ENCODE measurements at regions not wholly inside any gene's neighbourhood (a gene's known extent, or its start where the extent isn't known, plus 50 kb on each side); places are given as distances from the start of the nearest gene placed in this dataset.

DNA sequence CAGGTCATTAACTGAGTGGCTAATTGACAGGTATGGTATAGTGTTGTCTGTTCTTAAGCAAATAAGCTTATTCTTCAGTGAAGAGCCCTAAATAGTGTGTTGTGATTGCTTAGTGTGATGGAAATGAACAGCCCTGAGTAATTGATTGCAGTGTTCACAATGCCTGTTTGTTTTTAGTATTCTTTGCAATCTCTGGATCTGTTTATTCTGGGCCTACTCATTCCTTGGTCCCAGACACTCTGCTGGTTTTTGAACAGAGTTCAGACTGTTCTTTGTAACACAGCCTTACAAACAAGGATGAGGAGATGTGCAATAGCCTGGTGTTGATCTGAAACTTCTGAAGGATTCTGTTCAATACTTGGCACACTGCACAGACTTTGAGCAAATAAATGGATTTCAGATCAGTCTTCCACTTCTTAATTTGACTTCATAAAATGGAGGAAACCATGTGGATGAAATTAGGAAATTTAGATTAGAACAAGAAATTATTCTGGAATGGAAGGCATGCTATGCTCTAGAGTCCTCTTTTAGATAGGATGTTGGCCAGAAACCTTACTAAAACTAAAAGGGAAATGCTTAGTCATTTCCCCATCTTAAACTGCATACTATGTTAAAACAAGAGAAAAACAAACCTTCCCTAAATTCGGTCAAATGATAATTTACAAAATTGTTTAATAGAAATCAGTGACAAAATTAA lies 444.2 kb upstream of the SEMA3D start:
- DNase-seq: no peak

DNA sequence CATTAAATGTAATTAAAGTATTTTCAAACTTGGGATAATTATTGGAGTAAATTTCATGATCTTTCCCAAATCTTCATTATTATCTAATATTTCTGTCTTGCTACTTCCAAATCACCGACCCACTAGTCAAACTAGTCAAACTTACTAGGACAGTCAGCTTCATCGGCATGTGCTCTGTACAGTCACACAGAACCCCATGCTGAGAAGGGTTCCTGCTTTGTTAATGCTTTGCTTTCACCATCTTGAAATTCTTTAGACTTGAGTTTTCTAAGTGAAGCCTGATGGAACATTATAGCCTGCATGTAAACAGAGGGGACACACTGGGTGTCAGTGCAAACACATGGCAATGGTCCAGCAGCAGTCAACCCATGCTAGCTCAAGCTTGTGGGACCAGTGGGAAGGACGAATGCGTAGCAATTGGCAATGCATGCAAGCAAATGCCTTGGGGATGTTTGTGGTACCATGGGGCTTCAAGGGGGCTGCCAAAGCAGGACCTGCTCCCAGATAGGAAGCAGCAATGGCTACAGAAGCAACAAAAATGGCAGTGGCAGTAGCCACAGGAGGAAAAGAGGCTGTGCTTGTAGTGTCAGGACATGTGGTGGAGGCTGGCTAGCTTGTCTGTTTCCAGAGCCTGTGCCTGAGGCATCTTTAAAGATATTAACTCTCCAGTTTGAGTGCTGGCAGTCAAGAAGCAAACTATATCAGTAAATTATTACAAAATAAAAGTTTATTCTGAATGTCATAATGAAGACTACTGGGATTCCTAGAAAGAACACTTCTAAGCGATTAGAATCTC lies 441.1 kb upstream of the SEMA3D start:
- no peak for DNase-seq

DNA sequence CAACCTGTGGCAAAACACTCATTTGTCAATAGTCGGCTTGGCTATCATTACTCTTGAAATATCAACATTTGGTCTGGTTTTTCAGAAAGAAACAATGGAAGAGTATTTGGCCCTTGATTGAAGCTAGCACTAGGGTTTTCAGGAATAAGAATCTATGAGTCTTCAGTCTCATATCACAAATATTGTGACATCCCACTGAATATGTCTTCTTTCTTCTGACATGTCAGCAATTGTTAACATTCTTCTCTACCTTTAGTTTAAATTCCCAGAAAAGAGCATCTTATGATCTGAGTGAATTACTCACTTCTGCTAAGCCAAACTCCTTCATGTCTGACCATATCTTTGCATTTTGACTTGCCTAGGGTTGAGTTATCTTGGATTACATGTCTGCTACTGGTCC lies 435.2 kb upstream of the SEMA3D start:
- no peak for DNase-seq

DNA sequence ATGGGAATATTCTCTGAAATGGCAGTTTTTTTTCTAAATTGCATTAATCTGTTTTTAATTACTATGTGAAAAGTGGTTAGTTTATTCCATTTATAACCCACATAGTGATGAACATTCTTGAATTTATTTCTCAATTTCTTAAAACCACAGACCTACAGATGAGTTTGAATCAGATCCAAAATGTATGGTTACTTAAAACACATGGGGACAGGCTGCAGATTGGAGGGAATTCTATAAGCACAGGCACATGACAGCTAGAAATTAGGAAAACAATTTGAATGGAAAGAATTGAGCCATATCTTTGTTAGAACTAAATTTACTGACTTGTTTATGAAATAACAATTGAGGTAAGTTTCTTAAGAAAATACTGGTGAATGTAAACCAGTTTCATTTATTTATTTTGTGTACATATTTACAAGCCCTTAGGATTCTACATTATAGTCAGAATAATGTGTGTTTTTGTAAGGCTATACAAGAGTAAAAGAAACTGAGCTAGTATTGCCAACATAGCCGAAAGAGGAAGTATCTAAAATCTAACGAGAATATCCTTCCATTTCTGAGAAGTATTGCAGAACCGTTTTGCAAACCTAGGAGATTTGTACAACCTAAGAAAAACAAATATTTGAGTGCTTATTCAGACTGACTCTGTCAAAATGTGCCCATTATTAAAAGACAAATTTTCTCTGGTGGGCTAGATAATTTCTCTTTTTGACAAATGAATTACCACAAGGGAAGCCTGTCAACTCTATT lies 434.3 kb upstream of the SEMA3D start:
- DNase-seq: no peak

DNA sequence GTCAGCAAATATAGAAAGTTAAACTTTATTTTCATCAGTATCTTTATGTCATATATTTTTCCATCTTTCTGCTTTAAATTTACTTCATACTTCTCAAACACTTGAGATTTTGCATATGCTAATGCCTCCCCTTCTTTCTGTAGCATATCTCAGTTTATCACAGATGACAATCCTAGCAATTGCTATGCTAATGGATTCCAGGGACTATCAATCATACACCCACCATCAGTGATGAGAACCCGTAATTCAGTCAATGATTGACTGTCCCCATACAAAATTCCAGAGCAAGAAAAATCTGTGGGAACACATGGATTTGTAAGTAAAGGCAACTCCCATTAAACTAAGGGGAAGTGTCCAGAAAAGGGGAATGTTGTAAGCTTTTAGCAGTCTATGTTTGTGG lies 432.4 kb upstream of the SEMA3D start:
- no peak for DNase-seq

DNA sequence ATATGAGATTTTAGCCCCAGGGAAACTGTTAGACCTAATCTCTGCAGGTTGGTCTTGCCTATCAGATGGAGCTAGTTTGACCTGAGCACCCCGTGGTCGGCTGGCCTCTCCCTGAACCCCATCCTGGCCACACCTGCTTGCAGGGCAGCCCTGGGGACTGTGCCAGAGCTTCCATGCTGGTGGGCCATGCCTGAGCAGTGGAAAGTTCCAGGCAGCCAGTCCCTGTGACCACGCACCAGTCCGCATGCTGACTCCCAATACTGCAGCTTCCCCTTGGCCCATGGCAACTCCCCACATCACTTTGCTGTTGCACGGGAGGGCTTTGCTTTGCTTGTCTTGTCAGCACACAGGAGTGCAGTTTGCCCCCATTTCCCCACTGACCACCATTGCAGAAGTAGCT lies 427.8 kb upstream of the SEMA3D start:
- no peak for DNase-seq

DNA sequence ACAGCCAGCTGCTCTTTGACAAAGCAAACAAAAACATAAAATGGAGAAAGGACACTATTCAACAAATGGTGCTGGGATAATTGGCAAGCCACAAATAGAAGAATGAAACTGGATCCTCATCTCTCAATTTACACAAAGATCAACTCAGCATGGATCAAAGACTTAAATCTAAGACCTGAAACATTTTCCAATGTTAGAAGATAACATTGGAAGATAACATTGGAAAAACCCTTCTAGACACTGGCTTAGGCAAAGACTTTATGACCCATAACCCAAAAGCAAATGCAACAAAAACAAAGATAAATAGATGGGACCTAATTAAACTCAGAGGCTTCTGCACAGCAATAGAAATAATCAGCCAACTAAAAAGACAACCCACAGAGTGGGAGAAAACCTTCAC lies 425.7 kb upstream of the SEMA3D start:
- no peak for DNase-seq

DNA sequence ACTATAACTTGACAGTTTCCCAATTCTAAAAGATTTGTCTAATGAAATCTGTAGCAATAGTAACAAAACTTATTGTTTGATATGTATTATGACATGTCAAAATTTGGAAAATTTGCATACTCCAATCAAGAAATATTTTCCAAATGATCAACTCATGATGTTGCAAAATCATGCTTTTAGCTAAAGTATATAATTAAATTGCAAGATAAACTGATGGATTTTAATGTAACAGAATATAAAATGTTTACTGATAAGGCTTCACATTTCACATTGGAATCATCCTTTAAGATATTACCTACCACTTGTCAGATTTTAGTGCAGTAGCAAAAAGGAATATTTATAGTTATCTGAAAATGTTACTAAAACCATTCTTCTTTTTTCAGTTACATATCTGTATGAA lies 421.9 kb upstream of the SEMA3D start:
- no peak for DNase-seq

DNA sequence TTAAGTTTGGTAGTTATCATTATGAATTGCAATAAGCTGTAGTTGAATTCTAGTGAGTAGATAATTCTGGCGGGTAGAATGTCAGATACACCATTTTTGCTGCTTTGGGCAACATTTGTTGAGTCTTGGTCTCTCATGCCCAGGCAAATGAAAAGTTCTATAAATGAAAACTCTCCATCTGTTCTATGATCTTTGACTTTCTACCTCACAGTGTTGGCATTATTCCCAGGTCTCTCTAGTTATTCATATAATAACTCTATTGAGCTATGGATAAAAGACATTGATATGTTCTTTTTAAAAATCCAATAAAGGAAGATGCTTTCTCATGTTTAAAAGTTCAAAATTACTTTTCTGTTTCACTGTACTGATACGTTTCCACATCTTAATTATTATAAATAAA lies 415.3 kb upstream of the SEMA3D start:
- DNase-seq: no peak

DNA sequence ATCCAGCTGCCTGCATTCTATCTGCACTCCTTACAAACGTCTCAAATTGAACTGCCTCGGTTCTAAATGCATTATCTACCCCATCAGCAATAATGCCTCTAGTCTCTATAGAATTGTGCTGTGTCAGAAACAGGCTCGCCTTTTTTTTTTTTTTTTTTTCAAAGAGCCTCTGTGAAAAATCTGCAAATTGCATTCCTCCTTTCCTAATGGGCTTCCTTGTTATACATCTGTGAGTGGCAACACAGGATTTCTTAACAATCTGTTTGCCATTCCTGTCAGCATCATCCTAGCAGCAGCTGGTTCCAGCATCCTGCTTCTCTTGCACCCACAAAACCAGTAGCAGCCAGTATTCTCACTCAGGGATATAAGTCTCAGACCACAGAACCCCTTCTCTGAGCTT lies 413.5 kb upstream of the SEMA3D start:
- no peak for DNase-seq

DNA sequence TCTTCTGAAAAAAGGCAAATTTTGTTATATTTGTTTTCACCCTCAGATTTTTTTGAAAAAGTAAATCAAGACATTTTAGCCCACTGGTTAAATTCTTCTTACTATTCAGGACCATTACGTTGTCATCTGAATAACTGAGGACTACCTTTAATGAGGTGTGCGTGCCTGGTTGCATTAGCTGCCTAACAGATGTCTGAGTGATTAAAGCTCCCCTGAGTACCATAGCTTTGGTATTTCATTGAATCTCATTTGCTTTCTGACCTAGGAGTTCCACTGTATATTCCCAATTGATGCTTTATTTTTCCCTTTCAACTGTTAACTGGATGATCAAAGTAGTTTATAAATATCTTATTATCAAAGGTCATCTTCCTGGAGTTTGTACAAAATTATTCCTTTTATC lies 410.0 kb upstream of the SEMA3D start:
- no peak for DNase-seq

DNA sequence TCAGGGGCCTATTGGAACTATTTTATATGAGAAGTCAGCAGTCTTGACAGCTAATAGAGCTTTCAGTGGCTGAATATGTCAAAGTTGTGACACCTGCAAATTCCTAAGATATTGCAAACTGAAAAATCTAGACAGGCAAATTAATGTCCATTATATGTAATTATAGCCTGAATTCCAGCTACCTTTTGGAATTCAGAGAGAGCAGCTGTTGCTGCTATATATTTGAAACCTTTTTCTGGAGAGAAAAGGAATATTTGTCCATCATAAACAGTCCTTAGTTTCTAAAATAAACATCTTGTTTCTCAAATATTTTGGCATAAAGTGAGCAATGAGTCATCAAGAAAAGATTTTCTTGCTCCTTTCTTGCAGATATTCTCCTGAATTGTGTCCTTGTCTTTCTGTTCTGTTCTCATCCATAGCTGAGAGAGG lies 408.9 kb upstream of the SEMA3D start:
- DNase-seq: no peak

DNA sequence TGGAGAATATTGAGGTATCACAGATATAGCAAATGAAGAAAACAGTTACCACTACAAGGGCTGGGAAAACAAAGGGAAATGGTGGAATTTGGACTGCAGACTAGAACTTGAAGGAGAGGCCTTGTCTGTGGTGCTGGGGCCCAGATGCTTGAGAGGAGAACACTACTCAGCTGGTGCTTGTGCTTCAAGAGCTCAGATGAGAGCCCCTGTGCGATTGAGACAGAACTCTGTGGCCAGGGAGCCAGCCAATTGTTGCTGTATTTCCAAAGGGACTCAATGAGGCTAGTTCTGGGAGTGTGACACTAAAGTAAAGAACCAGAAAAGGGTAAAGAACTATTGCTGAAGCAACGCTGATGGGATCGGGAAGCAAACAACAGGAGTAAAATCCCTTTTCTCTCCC lies 406.5 kb upstream of the SEMA3D start:
- DNase-seq: no peak

DNA sequence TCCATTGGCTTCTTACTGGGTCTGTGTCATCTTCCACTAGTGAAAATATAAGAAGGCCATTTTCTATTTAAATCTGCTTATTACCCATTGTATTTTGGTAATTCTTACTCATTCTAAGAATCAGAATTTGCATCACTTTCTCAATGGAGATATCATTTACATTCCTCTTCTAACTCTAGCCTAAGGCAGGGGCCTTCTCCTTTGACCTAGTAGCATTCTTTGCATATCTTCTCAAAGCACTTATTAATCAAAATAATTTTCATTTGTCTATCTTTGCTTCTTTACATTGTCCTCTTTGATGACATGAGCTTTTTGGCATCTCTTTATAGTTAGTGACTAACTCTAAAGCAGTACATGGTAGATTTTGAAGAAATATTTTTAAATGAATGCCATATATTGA lies 400.9 kb upstream of the SEMA3D start:
- no peak for DNase-seq

DNA sequence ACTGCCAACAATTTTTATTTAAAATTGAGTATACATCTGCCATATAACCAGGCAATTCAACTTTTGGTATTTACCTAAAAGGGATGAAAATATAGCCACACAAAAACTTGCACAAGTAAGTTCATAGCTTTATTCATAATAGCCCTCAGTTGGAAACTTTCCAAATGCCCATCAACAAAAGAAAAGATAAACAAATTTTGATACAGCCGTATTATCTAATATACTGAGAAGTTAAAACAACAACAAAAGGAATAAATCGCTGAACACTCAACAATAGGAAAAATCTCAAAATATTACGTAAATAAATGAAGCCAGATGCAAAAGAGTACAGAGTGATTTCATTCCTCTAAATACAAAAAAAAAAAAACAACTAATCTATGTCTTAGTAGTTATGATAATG lies 399.2 kb upstream of the SEMA3D start:
- DNase-seq: no peak

DNA sequence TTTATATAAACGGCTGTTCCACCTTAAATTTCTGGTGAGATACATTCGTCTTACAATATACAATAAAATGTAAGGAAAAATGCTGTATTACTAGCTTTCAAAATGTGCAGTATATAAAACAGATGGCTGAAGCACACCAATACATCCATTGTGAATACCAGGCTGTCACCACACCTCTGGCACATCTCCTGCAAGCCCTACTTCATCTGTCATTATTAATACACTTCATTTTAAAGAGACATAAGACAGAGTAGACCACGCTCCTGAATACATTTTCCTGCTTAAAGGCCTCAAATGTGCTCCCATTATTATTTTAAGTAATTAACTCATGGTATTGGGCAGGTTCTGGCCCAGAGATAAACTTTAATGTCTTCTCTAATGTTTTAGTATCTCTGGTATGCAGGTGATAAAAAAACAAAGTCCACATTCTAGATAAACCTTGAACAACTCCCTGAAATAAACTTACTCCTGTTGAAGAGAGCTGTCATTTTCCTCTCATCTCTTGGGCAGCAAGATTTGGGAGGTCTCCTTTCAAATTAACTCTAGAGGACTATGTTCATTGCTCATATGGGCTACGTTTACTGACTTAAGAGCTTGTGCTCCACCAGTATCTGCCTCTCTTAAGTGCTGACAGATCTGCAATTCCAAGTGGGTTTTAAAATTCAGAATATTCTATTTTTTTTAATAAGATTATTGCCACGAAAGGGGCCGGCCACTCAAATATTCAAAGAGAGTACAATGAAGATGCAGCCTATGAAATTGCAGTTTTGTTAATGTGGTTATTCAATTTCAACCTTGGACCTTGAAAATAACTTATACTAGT lies 396.5 kb upstream of the SEMA3D start:
- no peak for DNase-seq

DNA sequence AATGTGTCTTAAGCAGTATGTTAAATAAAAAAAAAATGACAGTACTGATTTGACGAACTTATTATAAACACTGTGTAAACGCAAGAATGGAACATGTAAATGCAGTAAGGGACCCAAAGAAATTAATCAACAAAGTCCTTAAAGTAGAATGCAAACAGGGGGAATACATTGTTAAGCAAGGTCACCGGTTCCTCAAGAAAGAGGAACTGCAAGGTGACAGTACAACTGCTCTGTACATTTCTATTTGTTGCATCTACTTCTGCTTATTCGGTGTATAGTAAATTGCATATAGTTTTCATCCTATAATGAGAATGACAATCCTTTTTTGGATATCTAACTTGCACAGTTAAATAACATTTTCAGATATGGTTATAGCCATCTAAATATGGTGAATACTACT lies 387.0 kb upstream of the SEMA3D start:
- no peak for DNase-seq

DNA sequence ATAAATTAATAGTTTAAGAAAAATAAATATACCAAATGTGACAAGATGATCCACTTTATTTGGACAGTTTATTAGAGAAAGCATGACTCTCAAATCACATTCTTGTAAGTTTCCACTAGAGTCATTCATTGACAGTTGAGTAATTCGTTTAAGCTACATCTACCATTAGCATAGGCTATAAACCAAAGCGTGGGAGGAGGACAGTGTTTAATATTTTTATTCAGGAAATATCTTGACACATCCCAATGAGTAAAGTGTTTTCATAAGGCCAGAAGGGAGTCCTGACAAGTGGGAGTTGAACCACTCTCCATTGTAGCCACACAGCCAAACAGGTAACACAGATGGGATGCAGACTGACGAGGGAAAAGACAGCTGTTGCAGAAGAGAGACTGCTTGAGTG lies 386.5 kb upstream of the SEMA3D start:
- DNase-seq: no peak

DNA sequence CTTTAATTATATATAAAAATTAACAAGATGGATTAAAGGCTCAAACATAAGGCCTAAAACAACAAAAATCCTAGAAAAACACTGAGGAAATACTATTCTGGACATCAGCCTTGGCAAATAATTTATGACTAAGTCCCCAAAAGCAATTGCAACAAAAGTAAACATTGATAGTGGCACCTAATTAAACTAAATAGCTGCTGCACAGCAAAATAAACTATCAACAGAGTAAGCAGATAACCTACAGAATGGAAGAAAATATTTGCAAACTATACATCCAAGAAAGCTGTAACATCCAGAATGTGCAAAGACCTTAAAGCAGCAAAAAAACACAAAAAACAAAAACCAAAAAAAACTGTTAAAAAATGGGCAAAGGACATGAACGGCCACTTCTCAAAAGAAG lies 384.0 kb upstream of the SEMA3D start:
- no peak for DNase-seq

DNA sequence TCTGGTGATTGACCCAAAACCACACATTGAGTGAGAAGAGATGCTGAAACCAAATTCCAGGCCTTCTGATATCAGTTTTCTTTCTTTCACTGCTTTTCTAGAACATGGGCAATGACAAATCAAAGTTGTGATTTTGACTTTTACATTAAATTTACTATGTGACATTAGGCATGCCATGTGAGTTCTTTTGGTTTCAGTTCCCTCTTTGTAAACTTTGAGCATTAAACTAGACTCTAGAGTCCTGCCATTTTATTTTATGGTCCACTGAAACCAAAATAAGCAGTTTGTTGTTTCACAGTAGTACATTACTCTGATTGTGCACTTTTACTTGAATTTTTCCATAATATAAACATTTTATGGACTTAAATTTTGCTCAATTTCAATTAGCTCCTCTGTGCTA lies 381.1 kb upstream of the SEMA3D start:
- DNase-seq: no peak

DNA sequence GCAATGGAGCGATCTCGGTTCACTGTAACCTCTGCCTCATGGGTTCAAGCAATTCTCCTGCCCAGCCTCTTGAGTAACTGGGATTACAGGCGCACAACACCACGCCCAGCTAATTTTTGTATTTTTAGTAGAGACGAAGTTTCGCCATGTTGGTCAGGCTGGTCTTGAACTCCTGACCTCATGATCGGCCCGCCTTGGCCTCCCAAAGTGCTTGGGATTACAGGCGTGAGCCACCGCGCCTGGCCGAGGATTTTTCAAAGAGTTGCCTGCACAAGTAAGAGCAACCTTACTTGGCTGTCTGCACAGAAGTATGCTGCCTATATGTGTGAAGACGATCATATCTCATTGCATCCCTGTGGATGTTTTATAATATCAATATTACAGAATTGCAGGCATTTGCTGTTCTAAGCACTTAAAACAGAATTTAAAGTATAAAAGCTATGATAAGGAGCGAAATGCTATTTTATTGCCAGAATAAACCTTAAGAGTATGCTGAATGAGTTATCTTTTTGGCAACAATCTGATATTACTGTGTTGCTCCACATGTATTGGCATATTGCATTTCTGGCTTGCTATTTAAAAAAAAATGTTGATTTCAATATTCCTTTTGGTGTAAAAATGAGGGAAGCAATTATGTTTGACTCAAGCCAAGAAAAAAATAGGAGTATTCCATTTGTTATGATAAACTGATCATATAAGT lies 379.4 kb upstream of the SEMA3D start:
- DNase-seq: no peak

DNA sequence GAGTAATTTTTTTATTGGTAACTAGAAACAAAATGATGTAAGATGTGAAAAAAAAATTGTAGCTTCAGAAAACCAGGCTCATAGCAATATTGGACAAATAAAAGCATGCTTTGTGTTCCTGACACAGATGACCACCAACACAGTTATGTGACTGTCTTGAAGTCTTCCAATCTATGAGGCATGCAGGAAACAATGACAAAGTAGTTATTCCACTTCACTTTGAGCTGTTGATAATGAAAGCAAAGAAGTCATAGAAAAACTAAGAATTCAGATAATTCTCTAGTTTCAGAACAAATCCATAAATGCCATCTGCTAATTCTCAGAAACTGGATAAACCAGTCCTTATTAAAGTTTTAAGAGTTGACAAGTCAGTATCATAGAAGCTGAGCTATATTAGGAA lies 378.4 kb upstream of the SEMA3D start:
- DNase-seq: no peak

DNA sequence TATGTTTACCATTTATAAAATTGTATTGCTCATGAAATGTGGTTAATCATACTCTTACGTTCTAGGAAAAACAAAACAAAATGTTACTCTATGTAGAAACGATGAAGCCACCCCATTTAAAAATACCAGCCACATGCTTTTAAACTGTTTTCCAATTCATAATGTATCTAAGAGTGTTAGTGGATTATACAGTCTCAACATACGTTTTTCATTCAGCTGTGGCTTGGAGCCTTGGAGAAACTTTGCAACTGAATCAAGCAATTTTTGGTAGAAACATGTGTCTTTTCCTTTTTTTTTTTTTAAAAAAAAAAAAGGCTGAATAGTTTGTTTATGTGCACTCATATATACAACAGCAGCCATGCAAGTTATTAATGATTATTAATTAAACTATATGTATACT lies 378.0 kb upstream of the SEMA3D start:
- DNase-seq: no peak

Data from NK-92 treated with Interleukin-12 subunit alpha and Interleukin-12 subunit beta, amount 100 ng/mL, for 24 hours (cell line).